ENCODE measurements at regions not wholly inside any gene's neighbourhood (a gene's known extent, or its start where the extent isn't known, plus 50 kb on each side); places are given as distances from the start of the nearest gene placed in this dataset.

GRCh38 chr1:59244891-59245290, 52.0 kb upstream of the FGGY start:
- Histone ChIP-seq H3K4me2 (ENCODE audit: low read length) (no peak overlapping the region), H3K79me2 (replicated peaks; ENCODE audit: insufficient read depth, low read length) (no peaks in the 10 kb centered on the region), H3K27me3 (ENCODE audit: insufficient read depth, low read depth, low read length) (no peaks in the 10 kb centered on the region), H3K9me2 (ENCODE audit: insufficient read depth, low read length) (no peaks in the 10 kb centered on the region), H4K20me1 (ENCODE audit: insufficient read depth) (no peaks in the 10 kb centered on the region), H2AFZ (ENCODE audit: low read depth, low read length) (no peak overlapping the region), H3K27ac (ENCODE audit: low read length) (no peak overlapping the region), H3K9ac (ENCODE audit: low read length) (no peak overlapping the region), H3K36me3 (ENCODE audit: insufficient read depth, low read length) (no peaks in the 10 kb centered on the region), H3K4me3 (ENCODE audit: low read length) (no peak overlapping the region), H3K9me3 (ENCODE audit: low read length) (no peaks in the 10 kb centered on the region), H3F3A (ENCODE audit: insufficient read depth, low read length, poor library complexity, severe bottlenecking) (no peaks in the 10 kb centered on the region)
- no peak for TF ChIP-seq EZH2 (IDR thresholded peaks at IDR 0.05; ENCODE audit: borderline replicate concordance, insufficient read depth, low read length, poor library complexity, severe bottlenecking)
- no peak for TF ChIP-seq RAD21 (conservative IDR thresholded peaks at IDR 0.05)
- TF ChIP-seq SMC3 (conservative IDR thresholded peaks at IDR 0.05; ENCODE audit: poor library complexity) = no peak
- no peak for TF ChIP-seq MXI1 (conservative IDR thresholded peaks at IDR 0.05; ENCODE audit: poor library complexity, severe bottlenecking)
- no peak for TF ChIP-seq POLR2AphosphoS5 (IDR thresholded peaks at IDR 0.05)
- TF ChIP-seq TAF1 (IDR thresholded peaks at IDR 0.05; ENCODE audit: low read depth) = no peak
- no peak for TF ChIP-seq REST (IDR thresholded peaks at IDR 0.05; ENCODE audit: borderline replicate concordance)
- TF ChIP-seq CTCF (IDR thresholded peaks at IDR 0.05; ENCODE audit: poor library complexity, severe bottlenecking) = no peak
- no peak for TF ChIP-seq EP300 (conservative IDR thresholded peaks at IDR 0.05; ENCODE audit: poor library complexity, severe bottlenecking)
